GM18511 (cell line): ENCODE measurements at regions not wholly inside any gene's neighbourhood (a gene's known extent, or its start where the extent isn't known, plus 50 kb on each side); places are given as distances from the start of the nearest gene placed in this dataset.
A peak's percentile ranks its signal among the peaks of the same experiment; 100 is the strongest.
"Not testable (repeated sequence)": the region's sequence is repeated elsewhere in the genome, so short reads cannot be mapped to it uniquely, and the experiment has no call there.

Source experiments
- ATAC-seq: cut with Tn5 transposase; IDR thresholded peaks from one replicate; pipeline ENCODE4 v1.9.1; 2021; ENCODE audit warnings: mild to moderate bottlenecking, moderate library complexity; ENCODE audit not compliant: unreplicated experiment

DNA sequence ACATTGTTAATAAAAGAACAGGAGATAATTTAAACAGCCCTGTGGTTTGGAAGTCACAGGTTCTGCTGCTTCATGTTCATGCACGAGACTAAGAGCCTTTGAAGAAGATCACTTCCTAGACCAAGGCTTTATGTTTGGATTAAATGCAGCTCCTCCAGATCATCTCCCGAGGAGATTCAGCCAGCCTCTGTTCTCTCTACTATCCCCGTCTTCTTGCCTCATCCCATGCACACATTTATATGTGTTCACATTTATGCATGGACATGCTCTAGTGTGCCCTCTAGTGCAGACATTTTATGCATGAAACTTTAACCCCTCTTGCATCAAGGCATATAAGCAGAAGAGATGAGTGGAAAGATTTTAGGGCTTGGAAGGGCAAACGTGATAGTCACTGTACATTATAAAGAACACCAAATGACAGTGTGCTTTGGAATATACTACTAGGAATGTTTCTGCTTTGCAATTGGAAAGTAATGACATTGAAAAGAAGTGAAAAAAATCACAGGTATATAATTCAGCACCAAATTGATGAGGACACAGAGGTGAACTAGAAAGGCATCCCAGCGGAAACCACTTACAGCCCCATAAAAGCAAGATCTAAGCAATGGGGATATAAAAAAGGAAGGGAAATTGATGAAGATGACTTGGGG lies 271.5 kb upstream of the PLGLB2 start:
- peak; percentile 59 for ATAC-seq

DNA sequence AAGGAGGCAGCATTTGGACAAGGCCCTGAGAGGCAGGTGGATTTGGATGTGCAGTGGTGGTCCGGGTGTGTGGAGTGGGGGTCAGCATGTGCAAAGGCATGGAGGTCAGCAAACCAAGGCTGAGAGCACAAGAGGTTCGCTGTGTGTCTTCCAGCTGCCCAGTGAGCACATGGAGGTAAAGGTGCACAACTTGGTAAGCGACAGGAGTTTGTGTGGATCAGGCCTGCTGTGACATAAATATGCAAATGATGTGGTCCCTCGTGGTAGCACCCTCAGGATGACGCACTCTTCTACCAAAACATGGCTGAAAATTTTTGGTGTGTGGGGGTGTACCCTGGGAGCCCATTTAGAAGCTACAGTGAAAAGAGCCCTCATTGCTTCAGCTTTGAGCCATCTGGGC lies 271.0 kb upstream of the PLGLB2 start:
- ATAC-seq = not testable (repeated sequence)

GRCh38 chr2:87477669-87478428 lies 270.0 kb upstream of the PLGLB2 start:
- ATAC-seq = not testable (repeated sequence)

- not testable (repeated sequence) for ATAC-seq
Measured at GRCh38 chr2:87478911-87479310, 269.0 kb upstream of the PLGLB2 start.

DNA sequence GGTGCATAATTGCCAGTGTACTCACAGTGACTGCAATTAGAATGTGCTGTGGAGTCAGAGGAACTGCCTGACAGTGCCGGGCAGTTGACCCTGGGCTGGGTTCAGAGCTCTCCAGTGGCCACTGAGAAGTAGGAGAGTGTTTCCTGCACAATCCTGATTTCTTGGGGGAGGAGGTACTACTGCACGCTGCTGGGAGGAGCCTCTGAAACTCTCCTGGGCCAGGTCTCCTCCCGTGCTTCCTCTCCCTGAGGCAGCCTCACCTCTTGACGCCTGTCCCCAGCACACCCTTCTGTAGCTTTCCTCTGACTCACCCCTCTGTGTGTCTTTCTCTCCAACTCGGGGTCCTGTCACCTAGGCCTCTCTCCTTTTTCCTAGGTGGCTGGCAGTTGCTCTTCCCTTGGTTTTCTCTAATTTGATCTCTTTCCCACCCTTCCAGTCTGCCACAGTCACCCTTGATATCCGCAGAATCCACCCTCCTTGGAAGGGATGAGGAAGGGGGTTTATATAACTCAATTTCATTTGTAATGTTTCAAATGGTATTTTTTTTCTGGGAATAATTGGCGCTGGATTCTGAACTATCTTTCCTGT lies 264.7 kb upstream of the PLGLB2 start:
- not testable (repeated sequence) for ATAC-seq

DNA sequence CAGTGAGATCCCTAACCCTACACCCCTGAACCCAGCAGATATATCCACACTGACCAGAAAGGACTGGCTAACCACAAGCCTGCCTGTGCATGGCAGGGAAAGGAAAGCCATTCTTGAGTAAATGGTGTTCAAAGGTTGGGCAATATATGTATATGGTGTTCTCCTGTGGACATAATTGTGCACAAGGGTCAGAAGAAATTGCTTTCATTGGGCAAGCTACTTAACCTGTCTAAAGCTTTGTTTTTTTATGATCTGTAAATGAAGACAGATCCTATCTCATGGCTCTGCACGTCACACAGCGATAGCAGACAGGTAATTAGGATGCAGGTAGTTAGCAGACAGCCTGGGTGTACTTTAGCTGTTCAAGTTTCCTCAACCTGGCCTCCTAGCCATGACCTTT lies 263.5 kb upstream of the PLGLB2 start:
- ATAC-seq = not testable (repeated sequence)

- ATAC-seq = not testable (repeated sequence)
Measured at GRCh38 chr2:87485455-87485854, 262.4 kb upstream of the PLGLB2 start.

GRCh38 chr2:87485884-87486283 lies 262.0 kb upstream of the PLGLB2 start:
- peak; percentile 94 for ATAC-seq

DNA sequence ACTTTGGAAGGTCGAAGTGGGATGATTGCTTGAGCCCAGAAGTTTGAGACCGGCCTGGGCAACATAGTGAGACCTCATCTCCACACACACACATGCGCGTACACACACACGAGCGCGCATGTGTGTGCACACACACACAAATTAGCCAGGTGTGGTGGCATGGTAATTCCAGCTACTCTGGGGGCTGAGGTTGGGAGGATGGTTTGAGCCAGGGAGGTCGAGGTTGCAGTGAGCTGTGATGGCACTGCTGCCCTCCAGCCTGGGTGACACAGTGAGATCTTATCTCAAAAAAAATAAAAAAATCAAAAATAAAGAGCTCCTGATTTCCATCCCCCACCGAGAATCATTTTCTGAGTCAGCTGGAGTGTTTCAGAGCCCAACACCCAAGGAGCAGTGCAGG lies 261.5 kb upstream of the PLGLB2 start:
- peak; percentile 2 for ATAC-seq

DNA sequence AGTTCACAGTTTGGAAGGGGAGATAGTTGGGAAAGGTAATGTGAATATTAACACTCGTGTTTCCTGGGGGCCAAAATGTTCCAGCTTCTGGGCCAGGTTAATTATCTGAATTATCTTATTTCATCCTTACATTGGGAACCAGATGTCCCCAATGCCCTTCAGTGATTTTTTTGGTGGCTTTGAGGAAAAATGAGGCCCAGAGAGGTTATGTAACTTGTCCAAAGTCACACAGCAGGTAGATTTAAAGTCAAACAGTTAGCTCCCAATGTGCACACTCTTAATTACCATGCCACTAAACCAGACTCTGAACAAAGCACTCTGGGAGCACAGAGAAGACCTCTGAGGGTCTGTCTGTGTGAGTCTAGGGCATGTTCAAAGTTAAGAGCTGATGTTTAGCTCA lies 259.9 kb upstream of the PLGLB2 start:
- not testable (repeated sequence) for ATAC-seq

GRCh38 chr2:87488991-87489390 lies 258.9 kb upstream of the PLGLB2 start:
- not testable (repeated sequence) for ATAC-seq

DNA sequence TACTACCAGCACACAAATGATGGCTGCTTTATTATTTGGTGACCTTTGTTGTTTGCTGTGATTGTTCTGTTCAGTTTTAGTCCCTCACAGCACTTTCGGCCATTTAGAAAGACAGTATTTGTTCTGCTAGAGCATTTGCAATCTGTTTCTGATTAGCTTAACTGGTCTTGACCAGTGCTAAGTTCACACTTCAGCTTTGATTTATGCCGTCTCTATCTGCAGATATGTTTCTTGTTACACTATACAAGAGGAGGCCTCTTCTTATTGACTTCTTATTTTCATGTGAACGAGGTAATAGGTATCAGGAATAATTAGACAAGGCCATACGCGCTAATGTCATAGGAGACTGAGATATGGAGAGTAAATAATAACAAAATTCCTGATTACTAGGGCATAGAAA lies 253.0 kb upstream of the PLGLB2 start:
- not testable (repeated sequence) for ATAC-seq

DNA sequence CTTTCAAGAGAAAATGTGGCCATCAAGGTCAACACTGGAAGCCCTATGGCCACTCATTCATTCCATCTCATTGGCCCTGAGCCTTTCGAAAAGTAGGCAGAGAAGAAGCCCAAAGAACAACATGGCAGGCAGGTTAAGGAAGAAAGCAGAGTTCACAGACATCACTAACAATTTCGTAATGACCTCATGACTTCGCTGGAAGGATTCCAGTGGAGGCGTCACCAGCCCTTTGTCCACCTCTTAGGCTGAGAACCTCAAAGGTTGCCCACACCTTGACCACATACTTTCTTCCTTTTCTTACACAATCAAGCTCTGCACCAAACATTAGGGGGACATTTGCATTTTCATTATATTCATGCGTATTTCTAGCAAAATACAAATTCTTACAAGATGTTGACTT lies 252.4 kb upstream of the PLGLB2 start:
- ATAC-seq = not testable (repeated sequence)

GRCh38 chr2:87496036-87497006 lies 251.6 kb upstream of the PLGLB2 start:
- peak; percentile 88 for ATAC-seq

DNA sequence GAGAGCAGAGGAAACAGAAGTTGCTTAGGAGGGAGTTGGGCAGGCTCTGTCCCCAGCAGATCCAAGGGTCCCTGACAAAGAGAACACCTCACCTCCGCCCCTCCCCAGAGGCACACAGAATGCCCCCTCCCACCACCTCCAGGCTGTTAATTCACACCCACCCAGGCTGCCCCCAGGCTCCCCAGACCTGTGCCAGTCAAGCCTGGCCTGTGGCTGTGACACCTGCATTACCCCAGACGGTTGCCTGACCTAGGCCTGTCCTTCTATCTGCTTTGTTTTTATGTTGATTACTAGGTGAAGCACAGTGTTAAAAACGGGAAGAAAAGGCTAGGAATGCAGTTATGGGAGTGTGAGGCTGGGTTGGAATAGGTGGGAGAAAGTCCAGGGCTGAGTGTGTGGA lies 250.8 kb upstream of the PLGLB2 start:
- not testable (repeated sequence) for ATAC-seq

DNA sequence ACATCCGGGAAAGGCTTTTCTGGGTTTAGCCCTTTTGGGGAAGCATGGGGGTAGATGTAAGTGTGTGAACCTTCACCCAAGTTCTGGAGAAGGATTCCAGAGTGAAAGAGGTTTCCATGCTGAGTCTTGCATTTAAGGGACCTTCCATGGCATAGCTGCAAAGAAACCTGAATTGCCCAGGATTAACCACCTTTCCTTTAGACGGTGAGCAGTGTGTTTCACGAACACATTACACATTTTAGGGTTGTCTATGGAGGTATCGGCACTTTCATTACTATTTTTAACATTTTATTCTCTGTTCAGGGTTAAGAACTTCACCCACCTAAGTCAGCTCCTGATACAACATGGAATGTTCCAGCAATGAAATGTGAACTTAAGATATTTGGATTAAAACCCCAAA lies 250.2 kb upstream of the PLGLB2 start:
- ATAC-seq = not testable (repeated sequence)

- ATAC-seq = peak; percentile 74
Measured at GRCh38 chr2:87498169-87498853, 249.6 kb upstream of the PLGLB2 start.

DNA sequence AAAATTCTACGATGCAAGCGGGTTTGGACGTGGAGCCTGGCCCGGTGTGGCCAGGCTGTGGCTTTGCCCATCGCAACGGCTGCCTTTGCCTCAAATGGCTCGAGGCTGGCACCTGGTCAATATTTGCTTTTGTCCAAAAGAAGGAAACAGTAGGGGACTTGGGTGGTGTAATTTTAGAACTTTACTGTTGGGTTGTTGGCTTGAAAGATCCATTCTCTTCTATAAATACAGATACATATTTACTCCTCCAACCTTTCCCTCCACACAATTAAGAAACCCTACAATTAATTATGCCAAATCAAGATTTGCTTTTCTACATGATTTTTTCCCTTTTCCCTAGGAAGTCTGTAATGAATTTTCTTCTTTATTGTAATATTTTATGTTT lies 249.0 kb upstream of the PLGLB2 start:
- ATAC-seq = not testable (repeated sequence)

- ATAC-seq = not testable (repeated sequence)
Measured at GRCh38 chr2:87499860-87500259, 248.0 kb upstream of the PLGLB2 start.

GRCh38 chr2:87500421-87500820 lies 247.5 kb upstream of the PLGLB2 start:
- not testable (repeated sequence) for ATAC-seq
